ENCODE measurements at regions not wholly inside any gene's neighbourhood (a gene's known extent, or its start where the extent isn't known, plus 50 kb on each side); places are given as distances from the start of the nearest gene placed in this dataset.
"Not testable (repeated sequence)": the region's sequence is repeated elsewhere in the genome, so short reads cannot be mapped to it uniquely, and the experiment has no call there.

GRCh38 chr2:167835290-167835689 is 412.1 kb downstream of the STK39 start:
- H3K27ac Mint-ChIP-seq; H3K27me3 Mint-ChIP-seq (ENCODE audit: low read depth); H3K9me3 Mint-ChIP-seq; intact Hi-C loops (cut with micrococcal nuclease); H3K4me3 Mint-ChIP-seq (ENCODE audit: low read depth); H3K36me3 Mint-ChIP-seq (ENCODE audit: low read depth); DNase-seq (ENCODE audit: low spot score); H3K4me1 Mint-ChIP-seq (ENCODE audit: low read depth): not testable (repeated sequence)

DNA sequence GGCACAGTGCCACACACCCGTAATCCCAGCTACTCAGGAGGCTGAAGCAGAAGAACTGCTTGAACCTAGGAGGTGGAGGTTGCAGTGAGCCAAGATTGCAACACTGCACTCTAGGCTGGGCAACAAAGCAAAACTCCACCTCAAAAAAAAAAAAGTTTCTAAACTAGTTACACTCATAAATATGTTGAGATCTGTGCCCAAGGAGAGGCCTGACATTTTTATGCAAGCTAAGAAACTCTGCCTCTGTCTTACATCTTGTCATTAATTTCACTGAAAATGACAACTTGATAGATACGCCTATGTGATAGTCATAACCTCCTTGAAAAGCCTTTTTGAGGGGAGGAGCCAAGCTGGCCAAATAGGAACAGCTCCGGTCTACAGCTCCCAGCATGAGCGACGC is 412.7 kb downstream of the STK39 start:
- intact Hi-C loops (cut with micrococcal nuclease) = no loop called here
- no peak overlapping the region for H3K4me3 Mint-ChIP-seq (ENCODE audit: low read depth)

DNA sequence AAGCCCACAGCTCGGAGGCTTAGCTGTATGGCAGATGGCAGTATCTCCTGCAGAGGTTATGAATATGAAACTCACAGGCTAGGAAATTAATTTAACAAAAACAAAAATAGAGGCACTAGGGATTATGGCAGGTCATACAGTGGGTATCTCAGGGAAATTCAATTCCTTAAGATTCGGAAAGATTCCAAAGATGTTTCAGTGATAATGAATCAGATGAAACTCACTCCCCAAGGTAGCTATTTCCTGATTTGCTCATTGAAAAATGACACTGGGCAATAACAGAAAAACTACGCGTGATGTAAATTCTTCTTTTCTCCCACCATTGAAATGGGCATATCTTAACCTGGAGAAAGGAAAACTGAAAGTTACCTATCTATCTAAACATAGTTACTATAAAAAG is 414.1 kb downstream of the STK39 start:
- H3K4me3 Mint-ChIP-seq (ENCODE audit: low read depth) = no peak overlapping the region
- no peaks in the 10 kb centered on the region for H3K9me3 Mint-ChIP-seq
- no peak overlapping the region for H3K27ac Mint-ChIP-seq
- H3K36me3 Mint-ChIP-seq (ENCODE audit: low read depth) = no peaks in the 10 kb centered on the region
- intact Hi-C loops (cut with micrococcal nuclease) = no loop called here
- no peaks in the 10 kb centered on the region for H3K4me1 Mint-ChIP-seq (ENCODE audit: low read depth)
- H3K27me3 Mint-ChIP-seq (ENCODE audit: low read depth) = peaks cover 2% of the 10 kb centered on the region
- no peak for DNase-seq (ENCODE audit: low spot score)

More for the DNA sequence above, 412.7 kb downstream of the STK39 start:
- Mint-ChIP-seq H3K36me3 (ENCODE audit: low read depth) (no peaks in the 10 kb centered on the region), H3K4me1 (ENCODE audit: low read depth) (no peaks in the 10 kb centered on the region), H3K27ac (no peak overlapping the region), H3K9me3 (no peaks in the 10 kb centered on the region), H3K27me3 (ENCODE audit: low read depth) (peaks cover 2% of the 10 kb centered on the region)
- no peak for DNase-seq (ENCODE audit: low spot score)

GRCh38 chr2:167832868-167833287 is 414.5 kb downstream of the STK39 start:
- H3K9me3 Mint-ChIP-seq = no peaks in the 10 kb centered on the region
- H3K27ac Mint-ChIP-seq = no peak overlapping the region
- no peak for DNase-seq (ENCODE audit: low spot score)
- intact Hi-C loops (cut with micrococcal nuclease) = no loop called here
- H3K27me3 Mint-ChIP-seq (ENCODE audit: low read depth) = peaks cover 2% of the 10 kb centered on the region
- no peaks in the 10 kb centered on the region for H3K36me3 Mint-ChIP-seq (ENCODE audit: low read depth)
- no peaks in the 10 kb centered on the region for H3K4me1 Mint-ChIP-seq (ENCODE audit: low read depth)
- no peak overlapping the region for H3K4me3 Mint-ChIP-seq (ENCODE audit: low read depth)

DNA sequence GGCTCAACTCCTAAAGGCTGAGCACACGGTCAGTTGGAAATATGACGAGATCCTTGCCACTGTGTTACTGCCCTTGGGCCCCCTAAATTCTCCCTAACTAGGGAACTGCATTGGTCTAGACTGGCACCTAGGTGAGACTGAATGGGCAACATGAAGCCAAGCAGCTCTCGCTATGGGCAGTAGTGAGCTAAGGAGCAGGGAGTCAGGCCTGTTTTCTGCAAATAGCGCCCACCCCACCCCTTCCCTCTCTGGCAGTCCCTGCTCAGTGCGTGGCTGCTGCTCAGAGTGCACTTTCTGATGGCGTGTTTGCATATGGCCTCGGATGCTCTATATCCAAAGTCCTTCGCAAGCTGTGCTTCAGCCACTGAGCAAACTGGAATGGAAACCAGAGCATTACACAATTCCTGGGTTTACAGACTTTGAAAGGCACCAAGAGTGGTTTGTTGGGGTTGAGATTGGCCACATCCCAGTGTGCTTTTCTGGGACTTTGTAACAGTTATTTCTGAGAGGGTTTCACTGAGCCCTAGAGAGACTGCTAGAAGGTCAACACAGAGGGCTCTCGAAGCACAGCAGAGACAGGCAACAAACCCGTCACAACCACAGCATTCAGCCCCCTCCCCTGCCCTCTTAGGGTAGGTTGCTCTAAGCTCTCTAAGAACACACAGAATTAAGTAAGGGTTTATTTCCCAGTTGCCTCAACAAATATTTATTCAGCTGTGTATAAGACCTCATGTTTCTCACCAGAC is 419.9 kb downstream of the STK39 start:
- H3K4me3 Mint-ChIP-seq (ENCODE audit: low read depth) = no peak overlapping the region
- intact Hi-C loops (cut with micrococcal nuclease) = no loop called here
- no peaks in the 10 kb centered on the region for H3K4me1 Mint-ChIP-seq (ENCODE audit: low read depth)
- no peaks in the 10 kb centered on the region for H3K27me3 Mint-ChIP-seq (ENCODE audit: low read depth)
- no peaks in the 10 kb centered on the region for H3K9me3 Mint-ChIP-seq
- DNase-seq (ENCODE audit: low spot score) = no peak
- no peaks in the 10 kb centered on the region for H3K36me3 Mint-ChIP-seq (ENCODE audit: low read depth)
- no peak overlapping the region for H3K27ac Mint-ChIP-seq

DNA sequence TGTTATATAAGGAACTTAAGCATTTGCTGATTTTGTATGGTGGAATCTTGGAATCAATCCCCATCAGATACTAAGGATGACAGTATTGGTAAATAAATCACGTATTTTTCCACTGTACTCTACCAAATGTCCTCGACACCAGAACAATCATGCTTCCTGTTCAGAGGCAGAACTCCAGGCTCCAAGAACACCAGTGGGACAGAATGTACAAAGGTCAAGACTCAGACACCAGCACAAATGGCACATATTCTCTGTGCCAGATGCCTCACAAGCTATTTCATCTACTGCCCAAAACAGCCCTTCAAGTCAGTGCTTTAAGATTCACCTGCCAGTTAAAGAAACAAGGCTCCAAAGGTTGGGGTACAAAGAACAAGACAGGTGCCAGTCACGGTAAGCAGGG is 420.5 kb downstream of the STK39 start:
- intact Hi-C loops (cut with micrococcal nuclease) = no loop called here
- Mint-ChIP-seq H3K36me3 (ENCODE audit: low read depth) (no peaks in the 10 kb centered on the region), H3K4me3 (ENCODE audit: low read depth) (no peak overlapping the region), H3K27ac (no peak overlapping the region), H3K9me3 (no peaks in the 10 kb centered on the region), H3K27me3 (ENCODE audit: low read depth) (no peaks in the 10 kb centered on the region), H3K4me1 (ENCODE audit: low read depth) (no peaks in the 10 kb centered on the region)
- no peak for DNase-seq (ENCODE audit: low spot score)

GRCh38 chr2:167825664-167826063 is 421.7 kb downstream of the STK39 start:
- H3K9me3 Mint-ChIP-seq = no peaks in the 10 kb centered on the region
- H3K27me3 Mint-ChIP-seq (ENCODE audit: low read depth) = peaks cover 2% of the 10 kb centered on the region
- no peak for DNase-seq (ENCODE audit: low spot score)
- H3K27ac Mint-ChIP-seq = no peak overlapping the region
- H3K36me3 Mint-ChIP-seq (ENCODE audit: low read depth) = no peaks in the 10 kb centered on the region
- no peak overlapping the region for H3K4me3 Mint-ChIP-seq (ENCODE audit: low read depth)
- H3K4me1 Mint-ChIP-seq (ENCODE audit: low read depth) = no peaks in the 10 kb centered on the region
- intact Hi-C loops (cut with micrococcal nuclease) = no loop called here

DNA sequence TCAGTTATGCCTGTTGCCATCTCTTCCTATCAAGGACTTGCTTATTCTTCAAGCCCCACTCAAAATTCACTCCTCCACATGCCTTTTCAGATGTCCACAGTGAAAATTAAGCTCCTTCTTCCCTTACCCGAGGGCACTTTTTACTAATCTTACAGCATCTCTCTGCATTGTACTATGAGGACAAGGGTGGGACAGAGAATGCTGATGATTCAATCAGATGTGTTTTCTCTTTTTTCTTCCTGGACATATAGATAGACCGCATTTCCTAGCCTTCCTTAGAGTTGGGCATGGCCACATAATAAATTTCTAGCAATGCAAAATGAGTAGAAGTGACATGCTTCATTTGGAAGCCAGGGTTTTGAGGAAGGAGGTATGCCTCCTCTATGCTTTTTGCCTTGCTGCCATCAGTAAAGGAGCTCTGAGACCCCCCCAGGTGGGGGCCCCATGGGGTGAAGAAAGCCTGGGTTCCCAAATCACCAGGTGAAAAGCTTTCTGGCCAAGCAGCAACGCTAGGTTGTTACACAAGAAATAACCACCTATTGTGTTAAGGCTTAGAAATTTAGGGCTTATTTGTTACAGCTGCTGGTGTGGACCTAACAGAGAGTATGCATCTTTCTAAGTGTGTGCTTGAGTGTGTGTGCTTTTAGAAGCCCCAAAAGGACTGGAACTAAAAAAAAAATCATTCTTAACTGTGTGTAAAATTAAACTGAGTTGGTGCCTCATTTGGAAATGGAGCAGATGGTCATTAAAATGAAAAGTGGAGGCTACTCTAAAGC is 424.5 kb downstream of the STK39 start:
- no peaks in the 10 kb centered on the region for H3K36me3 Mint-ChIP-seq (ENCODE audit: low read depth)
- no peaks in the 10 kb centered on the region for H3K9me3 Mint-ChIP-seq
- no peak for DNase-seq (ENCODE audit: low spot score)
- no peak overlapping the region for H3K4me3 Mint-ChIP-seq (ENCODE audit: low read depth)
- intact Hi-C loops (cut with micrococcal nuclease) = no loop called here
- no peaks in the 10 kb centered on the region for H3K4me1 Mint-ChIP-seq (ENCODE audit: low read depth)
- H3K27me3 Mint-ChIP-seq (ENCODE audit: low read depth) = peaks cover 2% of the 10 kb centered on the region
- H3K27ac Mint-ChIP-seq = no peak overlapping the region

- Mint-ChIP-seq H3K36me3 (ENCODE audit: low read depth) (no peaks in the 10 kb centered on the region), H3K4me3 (ENCODE audit: low read depth) (no peak overlapping the region), H3K27ac (no peak overlapping the region), H3K9me3 (no peaks in the 10 kb centered on the region), H3K27me3 (ENCODE audit: low read depth) (peaks cover 2% of the 10 kb centered on the region), H3K4me1 (ENCODE audit: low read depth) (no peaks in the 10 kb centered on the region)
- intact Hi-C loops (cut with micrococcal nuclease) = no loop called here
- DNase-seq (ENCODE audit: low spot score) = no peak
These were observed 426.9 kb downstream of the STK39 start for GRCh38 chr2:167820488-167820887.

DNA sequence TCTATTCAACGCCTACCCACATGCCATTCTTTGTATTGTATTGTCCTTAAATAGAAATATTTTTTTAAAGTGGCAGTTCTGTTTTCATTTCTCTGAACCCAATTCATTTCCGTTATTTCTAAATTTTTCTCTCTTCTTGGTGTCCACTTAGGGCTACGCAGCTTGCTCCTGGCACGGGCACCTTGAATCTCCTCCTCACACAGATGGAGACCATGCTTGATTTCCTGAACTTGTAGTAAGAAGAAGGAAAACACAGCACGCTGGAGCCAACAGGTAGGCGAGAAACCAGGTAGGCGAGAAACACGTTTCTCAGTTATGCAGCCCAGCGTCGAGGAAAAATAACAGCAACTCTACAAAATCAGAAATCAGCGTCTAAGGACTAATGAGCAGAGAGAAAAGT is 428.9 kb downstream of the STK39 start:
- Mint-ChIP-seq H3K4me3 (ENCODE audit: low read depth) (no peak overlapping the region), H3K9me3 (no peaks in the 10 kb centered on the region), H3K27me3 (ENCODE audit: low read depth) (peaks cover 2% of the 10 kb centered on the region), H3K4me1 (ENCODE audit: low read depth) (no peaks in the 10 kb centered on the region), H3K36me3 (ENCODE audit: low read depth) (no peaks in the 10 kb centered on the region), H3K27ac (no peak overlapping the region)
- intact Hi-C loops (cut with micrococcal nuclease) = no loop called here
- DNase-seq (ENCODE audit: low spot score) = no peak

- Mint-ChIP-seq H3K4me3 (ENCODE audit: low read depth) (no peak overlapping the region), H3K27ac (no peak overlapping the region), H3K4me1 (ENCODE audit: low read depth) (no peaks in the 10 kb centered on the region), H3K27me3 (ENCODE audit: low read depth) (peaks cover 2% of the 10 kb centered on the region), H3K9me3 (no peaks in the 10 kb centered on the region), H3K36me3 (ENCODE audit: low read depth) (no peaks in the 10 kb centered on the region)
- no peak for DNase-seq (ENCODE audit: low spot score)
- intact Hi-C loops (cut with micrococcal nuclease) = no loop called here
These were observed 429.5 kb downstream of the STK39 start for GRCh38 chr2:167817908-167818307.

DNA sequence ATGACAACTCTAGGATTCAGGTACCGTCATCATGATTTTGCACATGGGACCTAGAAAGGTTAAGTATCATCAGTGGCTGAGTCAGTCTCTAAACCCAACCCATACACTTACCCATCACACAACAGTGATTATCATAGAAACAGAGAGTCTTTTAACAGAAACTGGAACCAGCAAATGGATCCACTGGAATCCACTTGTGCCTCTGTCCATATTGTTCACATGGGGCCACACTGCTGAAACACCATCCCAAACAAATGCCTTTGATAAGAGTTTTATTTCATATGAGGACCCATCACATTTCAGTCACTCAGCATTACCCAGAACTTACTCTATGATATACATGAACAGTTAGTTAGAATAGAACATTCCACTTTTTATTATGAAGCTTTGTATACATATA is 430.0 kb downstream of the STK39 start:
- Mint-ChIP-seq H3K27me3 (ENCODE audit: low read depth) (peaks cover 2% of the 10 kb centered on the region), H3K27ac (no peak overlapping the region), H3K4me1 (ENCODE audit: low read depth) (no peaks in the 10 kb centered on the region), H3K9me3 (no peaks in the 10 kb centered on the region), H3K36me3 (ENCODE audit: low read depth) (no peaks in the 10 kb centered on the region), H3K4me3 (ENCODE audit: low read depth) (no peak overlapping the region)
- DNase-seq (ENCODE audit: low spot score) = no peak
- intact Hi-C loops (cut with micrococcal nuclease) = no loop called here

DNA sequence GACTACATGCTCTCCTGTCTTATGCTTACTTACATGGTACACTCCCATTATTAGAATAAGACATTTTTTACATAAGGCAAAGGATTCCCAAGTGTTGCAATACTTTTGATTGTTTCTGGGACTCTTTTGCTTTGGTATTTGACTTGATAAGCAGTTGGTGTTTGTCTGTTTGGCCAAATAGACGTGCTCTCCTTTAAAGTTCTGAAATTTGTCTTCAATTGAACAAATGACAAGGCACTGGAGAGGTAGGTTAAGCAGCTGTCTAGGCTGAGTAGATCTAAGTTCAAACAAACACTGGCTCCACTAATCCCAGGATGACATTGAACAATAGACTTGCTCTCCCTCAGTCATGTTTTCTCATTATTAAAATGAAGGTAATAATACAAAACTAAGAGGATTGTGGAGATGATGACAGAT is 430.5 kb downstream of the STK39 start:
- intact Hi-C loops (cut with micrococcal nuclease) = no loop called here
- Mint-ChIP-seq H3K9me3 (no peaks in the 10 kb centered on the region), H3K27ac (no peak overlapping the region), H3K4me3 (ENCODE audit: low read depth) (no peak overlapping the region), H3K36me3 (ENCODE audit: low read depth) (no peaks in the 10 kb centered on the region), H3K27me3 (ENCODE audit: low read depth) (peaks cover 2% of the 10 kb centered on the region), H3K4me1 (ENCODE audit: low read depth) (no peaks in the 10 kb centered on the region)
- no peak for DNase-seq (ENCODE audit: low spot score)

Measured in activated T-helper 2 cell treated with anti-CD3 and anti-CD28 coated beads, Interferon-gamma antibody, Interleukin-2, Interleukin-4, amounts not matched to agents 10 μg/mL and 5 μg/mL and 100 μg/mL, durations not matched to agents 14 hours and 24 hours and 36 hours (primary cell).